ENCODE measurements at regions not wholly inside any gene's neighbourhood (a gene's known extent, or its start where the extent isn't known, plus 50 kb on each side); places are given as distances from the start of the nearest gene placed in this dataset.

DNA sequence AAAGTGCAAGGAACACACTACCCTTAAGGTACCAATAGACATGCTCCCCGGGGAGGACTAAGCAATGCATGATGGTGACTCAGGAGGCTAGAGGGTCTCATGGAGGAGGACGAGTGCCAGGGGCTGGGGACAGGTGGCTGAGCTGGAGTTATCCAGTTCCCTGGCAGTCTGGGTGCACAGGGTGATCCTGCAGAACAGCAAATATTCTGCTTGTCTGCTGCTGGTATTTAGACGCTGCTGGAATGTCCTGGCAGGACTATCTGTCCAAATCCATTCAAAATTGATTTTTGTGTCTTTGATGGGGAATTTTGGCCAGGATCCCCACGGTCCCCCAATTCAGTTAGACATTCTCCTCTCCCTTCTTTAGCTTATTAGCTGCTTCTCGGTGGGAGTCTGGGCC lies 138.7 kb downstream of the C12orf75 start:
- TF ChIP-seq, protein P1, sequence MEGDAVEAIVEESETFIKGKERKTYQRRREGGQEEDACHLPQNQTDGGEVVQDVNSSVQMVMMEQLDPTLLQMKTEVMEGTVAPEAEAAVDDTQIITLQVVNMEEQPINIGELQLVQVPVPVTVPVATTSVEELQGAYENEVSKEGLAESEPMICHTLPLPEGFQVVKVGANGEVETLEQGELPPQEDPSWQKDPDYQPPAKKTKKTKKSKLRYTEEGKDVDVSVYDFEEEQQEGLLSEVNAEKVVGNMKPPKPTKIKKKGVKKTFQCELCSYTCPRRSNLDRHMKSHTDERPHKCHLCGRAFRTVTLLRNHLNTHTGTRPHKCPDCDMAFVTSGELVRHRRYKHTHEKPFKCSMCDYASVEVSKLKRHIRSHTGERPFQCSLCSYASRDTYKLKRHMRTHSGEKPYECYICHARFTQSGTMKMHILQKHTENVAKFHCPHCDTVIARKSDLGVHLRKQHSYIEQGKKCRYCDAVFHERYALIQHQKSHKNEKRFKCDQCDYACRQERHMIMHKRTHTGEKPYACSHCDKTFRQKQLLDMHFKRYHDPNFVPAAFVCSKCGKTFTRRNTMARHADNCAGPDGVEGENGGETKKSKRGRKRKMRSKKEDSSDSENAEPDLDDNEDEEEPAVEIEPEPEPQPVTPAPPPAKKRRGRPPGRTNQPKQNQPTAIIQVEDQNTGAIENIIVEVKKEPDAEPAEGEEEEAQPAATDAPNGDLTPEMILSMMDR (IDR thresholded peaks at IDR 0.05) = no peak
- Histone ChIP-seq H3K4me3 (ENCODE audit: low read depth in 1 of 2, low read length in 1 of 2) (no peak overlapping the region), H3K9me3 (no peaks in the 10 kb centered on the region), H3K36me3 (no peaks in the 10 kb centered on the region), H3K4me1 (ENCODE audit: control insufficient read depth in 1 of 2, insufficient read depth in 1 of 2, low read depth in 1 of 2, low read length in 1 of 2) (no peaks in the 10 kb centered on the region), H3K27me3 (peaks cover 3% of the 10 kb centered on the region), H3K27ac (no peak overlapping the region)

DNA sequence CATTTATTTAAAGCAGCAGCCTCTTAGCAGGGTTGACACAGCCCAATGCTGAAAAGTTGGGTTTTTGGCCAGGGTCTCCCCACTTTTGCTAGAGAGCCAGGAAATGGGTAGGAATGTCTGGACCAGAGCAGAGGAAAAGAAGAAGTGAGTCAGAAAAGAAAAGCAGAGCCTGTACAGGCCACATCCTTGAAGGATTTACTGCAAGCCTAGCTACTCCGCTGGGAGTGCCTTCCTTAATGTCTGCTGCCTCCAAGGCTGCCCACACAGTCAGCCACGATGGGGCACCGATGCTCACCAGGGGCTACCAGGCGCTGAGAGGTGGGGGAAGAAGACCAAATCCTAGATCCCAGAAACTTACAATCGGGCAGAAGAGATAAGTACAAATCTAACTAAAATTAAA lies 139.2 kb downstream of the C12orf75 start:
- Histone ChIP-seq H3K4me1 (ENCODE audit: control insufficient read depth in 1 of 2, insufficient read depth in 1 of 2, low read depth in 1 of 2, low read length in 1 of 2) (no peaks in the 10 kb centered on the region), H3K36me3 (no peaks in the 10 kb centered on the region), H3K9me3 (no peaks in the 10 kb centered on the region), H3K27me3 (peaks cover 3% of the 10 kb centered on the region), H3K27ac (no peak overlapping the region), H3K4me3 (ENCODE audit: low read depth in 1 of 2, low read length in 1 of 2) (no peak overlapping the region)
- TF ChIP-seq, protein P1 (IDR thresholded peaks at IDR 0.05) = no peak

DNA sequence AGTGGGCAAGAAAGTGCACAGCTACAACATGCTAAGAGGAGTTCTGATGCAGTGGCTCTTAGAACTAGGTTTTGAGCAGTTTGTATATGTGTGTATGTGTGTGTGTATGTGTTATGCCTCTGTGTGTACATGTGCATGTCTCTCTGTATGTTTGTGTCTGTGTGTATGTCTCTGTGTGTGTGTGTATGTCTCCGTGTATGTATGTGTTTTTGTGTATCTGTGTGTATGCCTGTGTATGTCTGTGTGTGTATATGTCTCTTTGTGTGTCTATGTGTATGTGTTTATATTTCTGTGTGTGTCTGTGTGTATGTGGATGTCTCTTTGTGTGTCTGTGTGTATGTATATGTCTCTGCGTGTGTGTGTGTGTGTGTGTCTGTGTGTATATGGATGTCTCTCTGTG lies 139.6 kb downstream of the C12orf75 start:
- H3K9me3 ChIP-seq = no peaks in the 10 kb centered on the region
- H3K27ac ChIP-seq = no peak overlapping the region
- TF ChIP-seq, protein P1 (IDR thresholded peaks at IDR 0.05) = no peak
- H3K27me3 ChIP-seq = peaks cover 3% of the 10 kb centered on the region
- H3K4me3 ChIP-seq (ENCODE audit: low read depth in 1 of 2, low read length in 1 of 2) = no peak overlapping the region
- H3K36me3 ChIP-seq = no peaks in the 10 kb centered on the region
- H3K4me1 ChIP-seq (ENCODE audit: control insufficient read depth in 1 of 2, insufficient read depth in 1 of 2, low read depth in 1 of 2, low read length in 1 of 2) = no peaks in the 10 kb centered on the region

DNA sequence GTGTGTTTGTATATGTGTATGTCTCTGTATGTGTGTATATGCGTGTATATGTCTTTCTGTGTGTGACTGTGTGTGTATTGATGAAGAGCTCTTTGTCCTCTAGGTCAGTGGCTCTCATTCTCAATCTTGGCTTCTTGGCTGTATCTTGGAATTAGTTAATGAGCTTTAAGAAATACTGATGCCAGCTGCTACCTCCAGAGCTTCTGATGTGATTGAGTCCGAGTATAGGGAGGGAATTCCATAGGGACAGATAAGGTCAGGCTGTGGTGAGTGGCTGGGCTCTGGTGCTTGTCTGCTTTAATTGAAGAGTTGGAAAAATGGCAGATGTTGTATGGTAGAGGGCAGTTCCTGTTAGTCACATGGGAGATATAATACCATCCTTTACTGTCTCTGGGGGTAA lies 140.1 kb downstream of the C12orf75 start:
- peaks cover 3% of the 10 kb centered on the region for H3K27me3 ChIP-seq
- H3K27ac ChIP-seq = no peak overlapping the region
- no peaks in the 10 kb centered on the region for H3K36me3 ChIP-seq
- TF ChIP-seq, protein P1 (IDR thresholded peaks at IDR 0.05) = no peak
- no peaks in the 10 kb centered on the region for H3K9me3 ChIP-seq
- H3K4me3 ChIP-seq (ENCODE audit: low read depth in 1 of 2, low read length in 1 of 2) = no peak overlapping the region
- H3K4me1 ChIP-seq (ENCODE audit: control insufficient read depth in 1 of 2, insufficient read depth in 1 of 2, low read depth in 1 of 2, low read length in 1 of 2) = no peaks in the 10 kb centered on the region

DNA sequence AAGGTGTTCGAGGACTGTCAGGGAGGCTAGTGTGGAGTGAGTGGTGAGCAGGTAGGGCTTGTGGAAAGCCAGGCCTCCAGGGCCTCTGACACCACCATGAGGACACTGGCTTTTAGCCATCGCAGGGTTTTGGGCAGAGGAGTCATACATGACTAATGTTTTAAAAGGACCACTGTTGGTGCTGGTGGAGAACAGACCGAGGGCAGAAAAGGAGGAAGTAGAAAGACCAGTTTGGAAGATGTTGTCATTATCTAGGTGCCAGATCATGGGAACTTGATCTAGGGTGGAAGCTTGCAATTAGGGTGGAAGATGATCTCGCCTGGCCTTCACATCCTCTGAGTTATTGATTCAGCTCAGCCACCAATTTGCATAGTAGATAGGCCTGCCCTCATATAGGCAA lies 144.2 kb downstream of the C12orf75 start:
- Histone ChIP-seq H3K4me1 (ENCODE audit: control insufficient read depth in 1 of 2, insufficient read depth in 1 of 2, low read depth in 1 of 2, low read length in 1 of 2) (no peaks in the 10 kb centered on the region), H3K27me3 (no peaks in the 10 kb centered on the region), H3K4me3 (ENCODE audit: low read depth in 1 of 2, low read length in 1 of 2) (no peak overlapping the region), H3K27ac (no peak overlapping the region), H3K36me3 (no peaks in the 10 kb centered on the region), H3K9me3 (no peaks in the 10 kb centered on the region)
- TF ChIP-seq, protein P1 (IDR thresholded peaks at IDR 0.05) = no peak

DNA sequence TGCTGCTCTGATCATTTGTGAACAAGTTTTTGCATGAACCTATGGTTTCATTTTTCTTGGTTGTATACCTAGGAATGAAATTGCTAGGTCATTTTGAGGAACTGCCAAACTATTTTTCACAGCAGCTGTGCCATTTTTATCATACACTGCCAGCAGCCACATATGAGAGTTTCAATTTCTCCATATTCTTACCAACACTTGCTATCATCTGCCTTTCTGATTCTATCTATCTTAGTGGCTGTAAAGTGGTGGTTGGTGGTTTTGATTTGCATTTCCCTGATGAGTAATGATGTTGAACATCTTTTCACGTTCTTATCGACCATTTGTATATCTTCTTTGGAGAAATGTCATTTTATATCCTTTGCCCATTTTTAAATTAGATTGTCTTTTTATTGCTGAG lies 146.1 kb downstream of the C12orf75 start:
- Histone ChIP-seq H3K27me3 (no peaks in the 10 kb centered on the region), H3K4me1 (ENCODE audit: control insufficient read depth in 1 of 2, insufficient read depth in 1 of 2, low read depth in 1 of 2, low read length in 1 of 2) (no peaks in the 10 kb centered on the region), H3K36me3 (no peaks in the 10 kb centered on the region), H3K9me3 (no peaks in the 10 kb centered on the region), H3K4me3 (ENCODE audit: low read depth in 1 of 2, low read length in 1 of 2) (no peak overlapping the region), H3K27ac (no peak overlapping the region)
- TF ChIP-seq, protein P1 (IDR thresholded peaks at IDR 0.05) = no peak

Data from neutrophil (primary cell).